Large intestine (tissue), 3 donors: ENCODE measurements at regions not wholly inside any gene's neighbourhood (a gene's known extent, or its start where the extent isn't known, plus 50 kb on each side); places are given as distances from the start of the nearest gene placed in this dataset.
"Not testable (repeated sequence)": the region's sequence is repeated elsewhere in the genome, so short reads cannot be mapped to it uniquely, and the experiment has no call there.

Experiments
- DNase-seq, 2 donors: peaks; one replicate each; pipeline versions ENCODE4 v3.0.0 to v3.0.0-alpha.2; 2013
- H3K27ac ChIP-seq: one replicate; pipeline ENCODE4 v1.5.1; 2013; ENCODE audit warnings: low read length
- H3K27me3 ChIP-seq: 2 replicates; pipeline ENCODE4 v1.6.1; 2013; ENCODE audit warnings: low read length; ENCODE audit not compliant: control insufficient read depth, insufficient read depth
- H3K36me3 ChIP-seq: 2 replicates; pipeline ENCODE4 v1.6.1; 2013; ENCODE audit warnings: low read length; ENCODE audit not compliant: control insufficient read depth, insufficient read depth
- H3K4me1 ChIP-seq: one replicate; pipeline ENCODE4 v1.6.1; 2013; ENCODE audit warnings: low read length; ENCODE audit not compliant: control insufficient read depth, insufficient read depth
- H3K4me3 ChIP-seq: one replicate; pipeline ENCODE4 v1.5.1; 2013; ENCODE audit warnings: low read length
- H3K9me3 ChIP-seq: one replicate; pipeline ENCODE4 v1.6.1; 2013; ENCODE audit warnings: mild to moderate bottlenecking, low read depth, low read length, moderate library complexity; ENCODE audit not compliant: control insufficient read depth
- WGBS: methylation state at CpG from one replicate; pipeline ENCODE4 v1.1.5; 2013; ENCODE audit warnings: low lambda C conversion rate; ENCODE audit not compliant: insufficient coverage; 5-methylcytosine and 5-hydroxymethylcytosine counted together

GRCh38 chr6:97919631-97920030, 636.6 kb upstream of the MMS22L start:
- no peaks in the 10 kb centered on the region for H3K36me3 ChIP-seq
- no peaks in the 10 kb centered on the region for H3K9me3 ChIP-seq
- no peak overlapping the region for H3K4me3 ChIP-seq

GRCh38 chr6:97923249-97923648, 640.2 kb upstream of the MMS22L start:
- H3K9me3 ChIP-seq: no peaks in the 10 kb centered on the region
- WGBS: no CpG with 5 or more reads among the region's 2 CpGs
- no peak for DNase-seq
- H3K36me3 ChIP-seq: no peaks in the 10 kb centered on the region
- H3K27ac ChIP-seq: no peak overlapping the region
- no peaks in the 10 kb centered on the region for H3K4me1 ChIP-seq
- H3K4me3 ChIP-seq: no peak overlapping the region
- H3K27me3 ChIP-seq: no peaks in the 10 kb centered on the region

More at GRCh38 chr6:97919631-97920030, 636.6 kb upstream of the MMS22L start:
- Histone ChIP-seq H3K27ac (no peak overlapping the region), H3K27me3 (no peaks in the 10 kb centered on the region), H3K4me1 (no peaks in the 10 kb centered on the region)
- DNase-seq: no peak

GRCh38 chr6:97925504-97925903, 642.5 kb upstream of the MMS22L start:
- Histone ChIP-seq H3K36me3 (no peaks in the 10 kb centered on the region), H3K27ac (no peak overlapping the region), H3K27me3 (no peaks in the 10 kb centered on the region), H3K9me3 (no peaks in the 10 kb centered on the region), H3K4me1 (no peaks in the 10 kb centered on the region), H3K4me3 (no peak overlapping the region)
- 70% methylated on average over 2 of the region's 2 CpGs for WGBS
- DNase-seq: no peak

GRCh38 chr6:97939440-97940168, 656.6 kb upstream of the MMS22L start:
- H3K4me1 ChIP-seq: no peaks in the 10 kb centered on the region
- no peak overlapping the region for H3K4me3 ChIP-seq
- H3K27me3 ChIP-seq: no peaks in the 10 kb centered on the region
- H3K9me3 ChIP-seq: no peaks in the 10 kb centered on the region
- no peak for DNase-seq
- no peak overlapping the region for H3K27ac ChIP-seq
- H3K36me3 ChIP-seq: no peaks in the 10 kb centered on the region
- 83% methylated on average over 1 of the region's 3 CpGs for whole genome bisulfite sequencing

- H3K9me3 ChIP-seq: no peaks in the 10 kb centered on the region
- no peaks in the 10 kb centered on the region for H3K27me3 ChIP-seq
- no peak for DNase-seq
- no peak overlapping the region for H3K27ac ChIP-seq
- H3K36me3 ChIP-seq: no peaks in the 10 kb centered on the region
- H3K4me3 ChIP-seq: no peak overlapping the region
- H3K4me1 ChIP-seq: no peaks in the 10 kb centered on the region
- 100% methylated on average over 1 of the region's 3 CpGs for WGBS
Observed at GRCh38 chr6:97947841-97948240, 664.8 kb upstream of the MMS22L start.

- Histone ChIP-seq H3K27ac (no peak overlapping the region), H3K9me3 (no peaks in the 10 kb centered on the region), H3K4me3 (no peak overlapping the region), H3K27me3 (no peaks in the 10 kb centered on the region), H3K36me3 (no peaks in the 10 kb centered on the region), H3K4me1 (no peaks in the 10 kb centered on the region)
- no CpG with 5 or more reads among the region's 8 CpGs for WGBS
- DNase-seq: no peak
Observed at GRCh38 chr6:97958134-97958533, 675.1 kb upstream of the MMS22L start.

GRCh38 chr6:97963193-97963592, 680.2 kb upstream of the MMS22L start:
- no peaks in the 10 kb centered on the region for H3K27me3 ChIP-seq
- no peaks in the 10 kb centered on the region for H3K9me3 ChIP-seq
- H3K4me3 ChIP-seq: no peak overlapping the region
- H3K4me1 ChIP-seq: no peaks in the 10 kb centered on the region
- H3K36me3 ChIP-seq: no peaks in the 10 kb centered on the region
- H3K27ac ChIP-seq: no peak overlapping the region
- DNase-seq: no peak
- 71% methylated on average over 2 of the region's 3 CpGs for WGBS

GRCh38 chr6:97969065-97969464, 686.0 kb upstream of the MMS22L start:
- Histone ChIP-seq H3K4me3 (no peak overlapping the region), H3K27ac (no peak overlapping the region), H3K4me1 (no peaks in the 10 kb centered on the region), H3K36me3 (no peaks in the 10 kb centered on the region), H3K9me3 (no peaks in the 10 kb centered on the region), H3K27me3 (no peaks in the 10 kb centered on the region)
- DNase-seq: no peak
- WGBS: no CpG with 5 or more reads among the region's 1 CpG

- no CpG with 5 or more reads among the region's 2 CpGs for WGBS
- Histone ChIP-seq H3K4me3 (no peak overlapping the region), H3K27me3 (no peaks in the 10 kb centered on the region), H3K27ac (no peak overlapping the region), H3K9me3 (no peaks in the 10 kb centered on the region), H3K36me3 (no peaks in the 10 kb centered on the region), H3K4me1 (no peaks in the 10 kb centered on the region)
- no peak for DNase-seq
Observed at GRCh38 chr6:97977084-97977483, 694.1 kb upstream of the MMS22L start.

GRCh38 chr6:97978855-97979271, 695.8 kb upstream of the MMS22L start:
- H3K4me3 ChIP-seq: no peak overlapping the region
- H3K27me3 ChIP-seq: no peaks in the 10 kb centered on the region
- H3K27ac ChIP-seq: no peak overlapping the region
- no peaks in the 10 kb centered on the region for H3K36me3 ChIP-seq
- no CpG with 5 or more reads among the region's 15 CpGs for WGBS
- no peak for DNase-seq
- H3K4me1 ChIP-seq: no peaks in the 10 kb centered on the region
- H3K9me3 ChIP-seq: no peaks in the 10 kb centered on the region

- no CpG with 5 or more reads among the region's 16 CpGs for WGBS
- H3K27me3 ChIP-seq, DNase-seq, H3K27ac ChIP-seq, H3K36me3 ChIP-seq, H3K9me3 ChIP-seq, H3K4me1 ChIP-seq, H3K4me3 ChIP-seq: not testable (repeated sequence)
Observed at GRCh38 chr6:97979285-97979684, 696.3 kb upstream of the MMS22L start.
